ENCODE measurements at regions not wholly inside any gene's neighbourhood (a gene's known extent, or its start where the extent isn't known, plus 50 kb on each side); places are given as distances from the start of the nearest gene placed in this dataset.

GRCh38 chr17:12282056-12282455, 261.4 kb downstream of the MAP2K4 start:
- FAIRE-seq: no peak
- no peak for DNase-seq (ENCODE audit: low spot score in 2 of 2)

GRCh38 chr17:12287953-12288352, 267.3 kb downstream of the MAP2K4 start:
- DNase-seq (ENCODE audit: low spot score in 2 of 2) (no peak), FAIRE-seq (no peak)

GRCh38 chr17:12290207-12290606, 269.5 kb downstream of the MAP2K4 start:
- DNase-seq (ENCODE audit: low spot score in 2 of 2): no peak
- no peak for FAIRE-seq

GRCh38 chr17:12296209-12296625, 275.5 kb downstream of the MAP2K4 start:
- FAIRE-seq: no peak

GRCh38 chr17:12301551-12301950, 280.9 kb downstream of the MAP2K4 start:
- DNase-seq (ENCODE audit: low spot score in 2 of 2) (no peak), FAIRE-seq (no peak)

More at GRCh38 chr17:12296209-12296625, 275.5 kb downstream of the MAP2K4 start:
- DNase-seq (ENCODE audit: low spot score in 2 of 2): no peak

GRCh38 chr17:12302711-12303110, 282.0 kb downstream of the MAP2K4 start:
- DNase-seq (ENCODE audit: low spot score in 2 of 2) (no peak), FAIRE-seq (no peak)

GRCh38 chr17:12310811-12311210, 290.1 kb downstream of the MAP2K4 start:
- FAIRE-seq (no peak), DNase-seq (ENCODE audit: low spot score in 2 of 2) (no peak)

- DNase-seq (ENCODE audit: low spot score in 2 of 2) (no peak), FAIRE-seq (no peak)
These were observed 292.0 kb downstream of the MAP2K4 start for GRCh38 chr17:12312692-12313091.

GRCh38 chr17:12313786-12314185, 293.1 kb downstream of the MAP2K4 start:
- no peak for DNase-seq (ENCODE audit: low spot score in 2 of 2)
- FAIRE-seq: no peak

GRCh38 chr17:12316021-12316420, 295.3 kb downstream of the MAP2K4 start:
- FAIRE-seq (no peak), DNase-seq (ENCODE audit: low spot score in 2 of 2) (no peak)

GRCh38 chr17:12318571-12319266, 298.0 kb downstream of the MAP2K4 start:
- FAIRE-seq: no peak
- no peak for DNase-seq (ENCODE audit: low spot score in 2 of 2)

- DNase-seq (ENCODE audit: low spot score in 2 of 2) (no peak), FAIRE-seq (no peak)
These were observed 299.6 kb downstream of the MAP2K4 start for GRCh38 chr17:12320286-12320685.

- DNase-seq (ENCODE audit: low spot score in 2 of 2): no peak
- FAIRE-seq: no peak
These were observed 307.5 kb downstream of the MAP2K4 start for GRCh38 chr17:12328204-12328603.

GRCh38 chr17:12330456-12330855, 309.8 kb downstream of the MAP2K4 start:
- DNase-seq (ENCODE audit: low spot score in 2 of 2): no peak
- FAIRE-seq: no peak

GRCh38 chr17:12341328-12341727, 320.7 kb downstream of the MAP2K4 start:
- no peak for DNase-seq (ENCODE audit: low spot score in 2 of 2)
- FAIRE-seq: no peak

- FAIRE-seq: no peak
- no peak for DNase-seq (ENCODE audit: low spot score in 2 of 2)
These were observed 321.5 kb downstream of the MAP2K4 start for GRCh38 chr17:12342161-12342560.

GRCh38 chr17:12342609-12343435, 322.1 kb downstream of the MAP2K4 start:
- DNase-seq (ENCODE audit: low spot score in 2 of 2): no peak

GRCh38 chr17:12348476-12348875, 317.2 kb upstream of the MYOCD start:
- FAIRE-seq: no peak
- DNase-seq (ENCODE audit: low spot score in 2 of 2): no peak

More at GRCh38 chr17:12342609-12343435, 322.1 kb downstream of the MAP2K4 start:
- no peak for FAIRE-seq

- FAIRE-seq (no peak), DNase-seq (ENCODE audit: low spot score in 2 of 2) (no peak)
These were observed 316.4 kb upstream of the MYOCD start for GRCh38 chr17:12349297-12349696.

GRCh38 chr17:12352127-12352526, 313.6 kb upstream of the MYOCD start:
- no peak for FAIRE-seq
- DNase-seq (ENCODE audit: low spot score in 2 of 2): no peak

- no peak for FAIRE-seq
These were observed 308.1 kb upstream of the MYOCD start for GRCh38 chr17:12357600-12357999.

GRCh38 chr17:12358477-12358876, 307.2 kb upstream of the MYOCD start:
- DNase-seq (ENCODE audit: low spot score in 2 of 2) (no peak), FAIRE-seq (no peak)

More at GRCh38 chr17:12357600-12357999, 308.1 kb upstream of the MYOCD start:
- DNase-seq (ENCODE audit: low spot score in 2 of 2): no peak

Data from frontal cortex (tissue), 3 donors.